KOPT-K1 (cell line): ENCODE measurements at regions not wholly inside any gene's neighbourhood (a gene's known extent, or its start where the extent isn't known, plus 50 kb on each side); places are given as distances from the start of the nearest gene placed in this dataset.
A peak's percentile ranks its signal among the peaks of the same experiment; 100 is the strongest.

Experiments
- H3K27ac ChIP-seq: fragments of 200-600 bp; sonication (generic); 2 replicates; pipeline ENCODE4 v1.5.1; 2016; ENCODE audit warnings: antibody characterized with exemption, mild to moderate bottlenecking, low read depth, low read length; ENCODE audit not compliant: poor library complexity, severe bottlenecking
- H3K36me3 ChIP-seq: fragments of 200-600 bp; sonication (generic); 2 replicates; pipeline ENCODE4 v1.5.1; 2017; ENCODE audit warnings: antibody characterized with exemption, mild to moderate bottlenecking, low read length, moderate library complexity; ENCODE audit not compliant: insufficient read depth
- H3K9me3 ChIP-seq: fragments of 200-600 bp; sonication (generic); 2 replicates; pipeline ENCODE4 v1.5.1; 2017; ENCODE audit warnings: antibody characterized with exemption, low read length, mild to moderate bottlenecking; ENCODE audit not compliant: insufficient read depth, poor library complexity, severe bottlenecking

DNA sequence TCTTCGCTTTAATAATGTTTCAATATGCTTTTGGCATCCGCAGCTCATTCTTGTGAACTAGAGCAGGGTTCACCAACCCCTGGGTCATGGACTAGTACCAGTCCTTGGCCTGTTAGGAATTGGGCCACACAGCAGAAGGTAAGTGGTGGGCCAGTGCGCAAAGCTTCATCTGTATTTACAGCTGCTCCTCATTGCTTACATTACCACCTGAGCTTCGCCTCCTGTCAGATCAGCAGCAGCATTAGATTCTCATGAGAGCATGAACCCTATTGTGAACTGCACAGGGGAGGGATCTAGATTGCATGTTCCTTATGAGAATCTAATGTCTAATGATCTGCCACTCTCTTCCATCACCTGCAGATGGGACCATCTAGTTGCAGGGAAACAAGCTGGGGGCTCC lies 75.5 kb upstream of the GGTLC1 start:
- H3K36me3 ChIP-seq = no peaks in the 10 kb centered on the region
- H3K9me3 ChIP-seq = no peaks in the 10 kb centered on the region
- H3K27ac ChIP-seq = no peak overlapping the region

DNA sequence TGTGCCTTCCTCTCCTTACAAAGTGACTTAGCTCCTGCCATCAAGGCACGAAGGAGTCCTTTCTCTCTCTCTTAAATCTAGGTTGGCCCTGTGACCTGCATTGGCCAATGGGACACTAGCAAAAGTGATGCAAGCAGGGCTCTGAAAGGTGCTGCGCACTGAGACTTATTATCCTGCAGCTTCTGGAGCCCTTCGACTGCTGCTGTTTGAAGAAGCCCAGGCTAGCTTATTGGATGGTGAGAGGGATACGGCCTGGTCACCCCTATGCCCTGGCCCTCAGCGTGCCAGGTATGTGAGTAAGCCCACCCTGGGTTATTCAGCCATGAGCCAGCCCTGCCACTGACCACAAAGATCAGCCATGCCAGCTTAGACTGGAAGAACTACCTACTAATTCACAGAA lies 74.5 kb upstream of the GGTLC1 start:
- H3K27ac ChIP-seq = no peak overlapping the region
- no peaks in the 10 kb centered on the region for H3K36me3 ChIP-seq
- no peaks in the 10 kb centered on the region for H3K9me3 ChIP-seq

DNA sequence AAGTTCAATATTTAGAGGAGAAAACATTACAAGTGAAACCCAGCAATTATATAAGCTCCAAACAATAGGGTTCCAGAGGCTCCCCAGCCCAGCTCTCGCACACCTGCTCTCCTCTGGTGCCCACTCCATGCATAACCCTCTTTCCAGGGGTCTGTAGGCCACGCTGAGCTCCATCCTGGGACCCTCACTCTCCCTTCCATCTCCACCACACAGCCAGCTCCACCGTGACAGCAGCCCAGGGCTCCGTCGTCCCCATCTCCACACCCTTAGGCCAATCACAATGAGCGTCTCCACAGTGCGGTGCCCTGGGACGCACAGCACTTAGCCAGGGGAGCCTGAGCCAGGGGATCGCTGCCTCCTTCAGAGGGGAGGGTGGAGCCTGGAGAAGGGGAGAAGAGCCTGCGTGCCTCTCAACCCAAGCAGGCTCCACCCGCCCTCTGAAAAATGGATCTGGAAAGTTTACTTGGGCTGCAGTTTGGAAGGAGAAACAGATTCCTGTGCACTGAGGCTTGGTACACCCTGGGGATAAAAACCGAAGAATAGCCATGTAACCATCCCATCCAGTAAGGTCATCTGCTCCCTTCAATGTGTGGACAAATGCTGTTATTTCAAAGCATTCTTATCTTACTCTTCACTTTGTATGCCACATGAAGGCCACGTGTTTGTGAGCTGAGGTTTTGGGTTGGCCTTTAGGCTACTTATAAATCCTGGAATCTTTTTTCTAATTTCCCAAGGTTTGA lies 72.4 kb upstream of the GGTLC1 start:
- Histone ChIP-seq H3K9me3 (no peaks in the 10 kb centered on the region), H3K27ac (no peak overlapping the region), H3K36me3 (no peaks in the 10 kb centered on the region)

DNA sequence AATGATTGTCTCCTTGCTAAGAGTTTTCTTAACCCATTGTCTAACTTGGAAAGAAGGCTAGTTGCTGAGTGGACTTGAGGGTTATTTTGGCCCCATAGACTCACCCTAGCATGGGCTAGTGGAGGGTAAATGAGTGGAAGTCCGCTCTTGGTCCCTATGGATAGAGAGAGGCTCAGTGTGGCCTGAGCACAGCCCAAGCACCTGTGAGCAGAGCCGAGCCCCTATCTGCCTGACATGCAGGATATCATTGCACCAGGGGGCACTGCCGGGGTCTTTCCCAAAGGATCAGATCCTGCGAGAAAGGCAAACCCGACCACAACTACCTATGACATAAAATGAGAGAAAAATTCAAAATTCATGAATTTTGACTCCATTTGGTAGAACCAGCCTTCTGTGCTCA lies 70.6 kb upstream of the GGTLC1 start:
- H3K36me3 ChIP-seq = no peaks in the 10 kb centered on the region
- no peak overlapping the region for H3K27ac ChIP-seq

DNA sequence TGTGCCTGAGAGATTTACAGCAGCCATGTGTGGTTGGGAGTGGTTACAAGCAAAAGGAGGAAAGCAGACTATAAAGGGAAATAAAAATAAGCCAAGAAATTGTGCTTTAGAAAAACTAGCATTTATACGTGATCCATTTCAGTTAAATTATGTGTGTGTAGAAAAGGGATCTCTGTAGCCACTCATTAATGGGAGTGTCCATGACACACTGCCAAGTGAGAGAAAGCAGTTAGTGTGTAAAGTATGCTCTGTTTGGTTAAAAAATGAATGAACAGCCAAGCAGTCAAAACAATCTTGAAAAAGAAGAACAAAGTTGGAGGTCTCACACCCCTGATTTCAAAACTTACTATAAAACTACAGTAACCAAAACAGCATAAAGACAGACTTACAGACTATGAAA lies 67.9 kb upstream of the GGTLC1 start:
- H3K36me3 ChIP-seq = no peaks in the 10 kb centered on the region
- no peaks in the 10 kb centered on the region for H3K9me3 ChIP-seq
- H3K27ac ChIP-seq = no peak overlapping the region

More for the DNA sequence above, 70.6 kb upstream of the GGTLC1 start:
- H3K9me3 ChIP-seq = no peaks in the 10 kb centered on the region

DNA sequence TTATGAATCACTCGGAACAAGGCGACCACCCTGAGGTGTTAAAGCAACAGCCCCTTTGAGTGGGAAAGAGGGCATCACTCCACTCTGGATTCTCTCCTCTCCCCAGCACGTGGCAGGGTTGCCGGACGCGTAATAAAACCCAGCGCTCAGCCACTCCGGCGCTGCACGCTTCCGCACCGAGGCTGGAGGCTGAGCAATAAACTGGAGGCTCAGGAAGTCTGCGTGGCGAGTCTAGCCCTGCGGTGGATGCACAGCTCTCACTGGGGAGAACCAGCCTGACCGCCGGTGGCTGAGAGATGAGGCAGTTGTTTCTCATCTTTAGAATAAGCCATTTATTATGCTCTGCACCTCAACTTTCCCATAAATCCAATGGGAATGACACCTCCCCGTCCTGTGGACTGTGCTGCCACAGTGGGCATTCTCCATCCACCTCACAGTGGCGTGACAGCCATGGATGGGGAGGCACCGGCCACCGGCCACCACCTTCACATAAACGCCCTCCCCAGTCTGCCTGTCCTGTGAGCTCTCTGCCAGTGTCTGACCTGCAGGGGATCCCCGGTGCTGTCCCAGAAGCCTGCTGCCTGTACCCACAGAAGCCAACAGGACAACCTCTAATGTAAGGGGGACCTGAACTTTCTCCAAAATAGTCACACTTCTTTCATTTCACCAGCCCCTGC lies 64.2 kb upstream of the GGTLC1 start:
- no peak overlapping the region for H3K27ac ChIP-seq
- H3K36me3 ChIP-seq = no peaks in the 10 kb centered on the region
- no peaks in the 10 kb centered on the region for H3K9me3 ChIP-seq

DNA sequence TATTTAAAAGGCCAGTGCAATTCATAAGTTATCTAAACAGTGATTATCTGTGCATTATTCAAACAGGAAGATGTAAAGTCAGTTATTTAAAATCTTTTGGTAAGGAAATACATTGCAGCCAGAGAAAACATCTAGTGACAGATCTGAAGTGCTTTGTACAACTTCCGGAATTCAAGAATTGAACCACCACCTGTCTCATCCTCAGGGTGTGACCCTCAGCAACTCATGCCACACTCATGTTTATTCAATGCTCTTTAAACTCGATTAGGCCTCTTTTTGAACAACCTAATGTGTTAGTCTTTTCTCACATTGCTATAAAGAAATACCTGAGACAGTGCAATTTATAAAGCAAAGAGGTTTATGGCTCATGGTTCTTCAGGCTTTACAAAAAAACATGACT lies 62.6 kb upstream of the GGTLC1 start:
- Histone ChIP-seq H3K27ac (no peak overlapping the region), H3K36me3 (no peaks in the 10 kb centered on the region), H3K9me3 (no peaks in the 10 kb centered on the region)

DNA sequence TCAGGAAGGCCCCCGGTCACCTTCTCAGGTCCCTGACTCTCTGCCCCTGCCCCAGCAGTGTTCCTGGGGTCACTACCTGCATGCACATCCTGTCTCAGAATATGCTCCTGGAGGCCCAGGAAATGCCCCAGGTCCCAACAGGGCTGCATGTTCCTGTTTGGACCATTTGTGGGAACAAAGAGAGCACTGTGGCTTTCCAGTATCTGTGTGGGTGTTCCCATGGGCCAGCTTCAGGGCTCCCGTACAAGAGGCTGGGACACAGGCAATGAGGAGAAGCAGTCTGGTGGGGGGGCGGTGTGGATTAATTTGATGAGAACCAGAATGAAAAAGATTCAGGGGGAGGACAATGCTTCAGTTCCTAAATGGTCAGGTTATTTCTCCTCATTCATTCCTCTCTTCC lies 61.5 kb upstream of the GGTLC1 start:
- H3K36me3 ChIP-seq = no peaks in the 10 kb centered on the region
- H3K9me3 ChIP-seq = no peaks in the 10 kb centered on the region
- H3K27ac ChIP-seq = no peak overlapping the region

DNA sequence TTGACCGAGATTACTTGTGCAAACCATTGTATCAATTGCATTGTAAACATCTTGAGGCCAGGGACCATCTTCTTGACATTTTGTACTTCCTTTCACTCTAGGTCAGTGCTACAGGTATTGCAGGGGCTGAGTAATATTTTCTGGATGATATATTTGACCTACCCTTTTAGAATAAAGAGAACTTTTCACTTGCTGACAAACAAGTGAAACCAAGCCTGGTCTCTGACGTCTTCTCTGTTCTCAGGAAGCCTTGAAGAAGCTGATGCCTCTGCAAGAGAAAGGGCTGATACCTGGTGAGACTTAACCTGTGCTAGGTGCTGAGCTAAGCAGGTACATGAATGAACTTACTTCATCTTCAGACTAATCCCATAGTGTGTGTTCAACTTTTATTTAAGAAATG lies 60.5 kb upstream of the GGTLC1 start:
- Histone ChIP-seq H3K27ac (no peak overlapping the region), H3K9me3 (no peaks in the 10 kb centered on the region), H3K36me3 (no peaks in the 10 kb centered on the region)

DNA sequence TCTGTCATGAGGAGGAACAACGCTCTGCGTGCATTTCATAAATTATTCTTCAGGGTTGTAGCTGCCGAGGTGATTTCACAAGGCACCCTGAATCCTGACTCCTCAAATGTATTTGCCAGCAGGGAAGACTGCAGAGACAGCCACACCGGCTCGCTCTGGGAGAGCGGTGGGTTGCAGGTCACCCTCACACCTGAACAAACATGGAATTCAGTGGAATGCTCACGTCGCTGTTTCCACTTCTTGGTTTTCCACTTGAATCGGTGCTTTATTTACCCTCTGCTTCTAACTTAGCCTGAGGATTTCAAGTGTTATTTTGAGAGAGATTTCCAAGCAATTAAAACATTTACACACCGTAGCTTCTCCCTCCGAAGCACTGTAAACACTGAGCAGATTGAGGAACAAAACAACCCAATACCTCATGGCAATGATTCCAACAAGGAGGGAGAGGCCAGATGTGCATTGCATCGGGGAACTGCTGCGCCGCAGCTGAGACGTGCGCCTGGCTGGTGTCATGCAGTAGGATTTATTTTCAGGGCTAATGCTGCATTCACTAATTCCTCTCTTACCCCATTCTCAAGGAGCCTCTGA lies 59.5 kb upstream of the GGTLC1 start:
- Histone ChIP-seq H3K27ac (no peak overlapping the region), H3K9me3 (no peaks in the 10 kb centered on the region), H3K36me3 (no peaks in the 10 kb centered on the region)

DNA sequence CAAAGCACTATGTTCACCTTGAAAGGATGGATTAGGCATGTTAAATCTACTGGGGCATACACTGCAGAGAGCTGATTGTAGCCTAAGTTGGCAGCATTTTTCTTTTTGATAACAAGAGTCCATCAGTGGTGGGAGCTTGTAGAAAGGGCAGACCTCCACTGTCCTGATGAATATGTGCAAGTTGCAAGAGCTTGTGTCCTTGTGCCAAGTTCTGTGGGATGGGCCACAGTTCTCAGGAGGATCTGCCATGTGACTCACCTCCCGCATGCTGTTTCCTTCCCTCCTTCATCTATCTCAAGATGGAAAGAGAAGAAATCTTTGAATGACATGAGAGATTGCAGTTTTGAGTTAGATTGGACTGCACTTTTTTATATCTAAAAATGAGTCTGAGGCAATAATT lies 58.3 kb upstream of the GGTLC1 start:
- Histone ChIP-seq H3K36me3 (no peaks in the 10 kb centered on the region), H3K27ac (no peak overlapping the region), H3K9me3 (no peaks in the 10 kb centered on the region)

DNA sequence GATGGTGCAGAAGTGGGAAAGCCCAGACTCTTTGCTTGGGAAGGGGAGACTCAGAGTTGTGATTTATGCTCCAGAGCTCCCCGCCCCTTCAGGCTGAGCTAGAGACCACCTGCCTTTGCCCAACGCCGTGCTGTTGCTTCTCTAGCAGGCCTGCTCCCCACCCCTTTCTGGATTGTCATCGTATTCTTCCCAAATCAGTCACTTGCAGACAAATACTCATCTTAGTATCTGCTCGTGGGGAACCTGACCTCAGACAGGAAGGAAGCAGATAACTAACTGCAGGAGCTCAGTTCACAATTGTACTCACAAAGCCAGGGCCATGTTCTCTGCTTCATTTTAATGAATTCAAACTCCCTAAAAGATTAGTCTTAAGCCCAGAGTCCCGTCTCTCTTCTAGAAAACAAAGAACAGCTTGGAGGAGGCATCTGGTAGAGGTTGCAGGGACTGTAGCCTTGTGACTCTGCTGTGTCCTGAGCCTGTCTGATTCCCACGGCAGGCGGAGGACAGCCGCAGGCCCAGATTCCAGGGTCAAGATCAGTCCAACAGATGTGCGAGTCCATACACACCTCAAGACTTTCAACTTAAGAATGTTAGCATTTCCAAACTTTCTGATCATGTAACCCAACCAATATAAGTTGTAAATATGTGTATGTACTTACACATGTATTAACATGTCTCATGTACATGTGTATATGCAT lies 57.2 kb upstream of the GGTLC1 start:
- Histone ChIP-seq H3K27ac (peak overlapping the region; percentile 60), H3K36me3 (no peaks in the 10 kb centered on the region), H3K9me3 (no peaks in the 10 kb centered on the region)

DNA sequence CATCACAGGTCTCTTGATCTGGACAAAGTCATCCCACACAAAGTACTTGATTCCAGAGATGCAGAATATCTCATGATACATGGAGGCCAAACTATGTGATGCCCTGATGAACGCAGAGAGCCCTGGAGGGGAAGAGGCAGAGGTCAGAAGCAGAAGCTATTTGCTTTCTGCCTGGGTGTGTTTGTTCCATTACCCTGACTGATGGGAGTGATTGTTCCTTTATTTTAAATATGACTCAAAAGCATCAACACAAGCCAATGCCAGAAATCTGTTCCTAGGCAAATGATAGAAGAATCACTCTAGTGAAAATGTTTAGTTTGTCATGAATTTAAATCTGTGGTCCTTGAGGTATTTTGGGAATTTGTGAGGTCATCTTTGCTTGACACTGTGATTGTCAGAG lies 54.7 kb upstream of the GGTLC1 start:
- Histone ChIP-seq H3K27ac (no peak overlapping the region), H3K36me3 (no peaks in the 10 kb centered on the region), H3K9me3 (no peaks in the 10 kb centered on the region)

DNA sequence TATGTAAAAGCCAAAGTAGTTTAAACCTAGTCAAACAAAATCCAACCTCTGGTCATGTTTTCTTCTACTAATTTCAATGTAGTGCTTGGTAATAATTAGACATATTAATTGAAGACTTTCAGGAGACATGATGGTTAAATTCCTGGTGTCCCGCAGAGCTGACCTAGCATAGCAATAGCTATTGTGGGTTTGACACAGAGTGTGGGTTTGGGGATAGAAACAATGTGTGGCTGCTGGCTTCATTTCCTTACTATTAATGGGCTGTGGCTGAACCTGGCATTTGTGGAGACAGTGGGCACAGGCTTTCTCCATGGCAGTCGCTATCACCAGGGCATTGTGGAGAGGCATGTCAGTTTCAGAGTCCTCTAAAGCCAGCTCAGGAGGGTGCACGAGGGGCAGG lies 54.1 kb upstream of the GGTLC1 start:
- Histone ChIP-seq H3K27ac (no peak overlapping the region), H3K36me3 (no peaks in the 10 kb centered on the region), H3K9me3 (no peaks in the 10 kb centered on the region)

DNA sequence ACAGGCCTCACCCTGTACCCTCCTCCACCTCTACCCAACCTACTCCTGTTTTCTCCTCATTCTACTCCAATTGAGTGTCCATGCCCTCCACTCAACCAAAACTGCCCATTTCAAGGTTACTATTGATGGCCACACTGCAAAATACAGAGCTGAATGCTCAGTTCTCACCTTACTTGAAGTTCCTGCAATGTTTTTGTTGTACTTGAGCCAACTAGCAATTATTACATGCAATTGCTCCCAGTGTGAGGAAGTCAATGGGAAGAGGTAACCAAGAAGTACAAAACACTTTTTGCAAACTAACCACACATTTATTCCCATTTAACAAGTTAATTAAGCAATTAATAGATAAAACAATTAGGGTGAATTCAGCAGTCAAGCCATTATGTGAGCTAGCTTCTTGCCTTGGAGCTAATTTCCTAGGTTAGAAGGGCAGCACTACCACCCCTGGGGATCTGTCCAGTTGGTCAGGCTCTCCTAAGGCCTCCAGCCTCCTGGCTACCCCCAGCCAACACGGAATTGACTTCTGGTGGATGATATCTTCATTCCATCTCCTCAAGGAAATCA lies 52.4 kb upstream of the GGTLC1 start:
- no peak overlapping the region for H3K27ac ChIP-seq
- H3K9me3 ChIP-seq = no peaks in the 10 kb centered on the region
- H3K36me3 ChIP-seq = no peaks in the 10 kb centered on the region
